GM21360 (cell line): ENCODE measurements at regions not wholly inside any gene's neighbourhood (a gene's known extent, or its start where the extent isn't known, plus 50 kb on each side); places are given as distances from the start of the nearest gene placed in this dataset.

Source experiments
- ATAC-seq: cut with Tn5 transposase; IDR thresholded peaks from one replicate; pipeline ENCODE4 v1.9.1; 2021; ENCODE audit warnings: mild to moderate bottlenecking, moderate library complexity; ENCODE audit not compliant: unreplicated experiment

DNA sequence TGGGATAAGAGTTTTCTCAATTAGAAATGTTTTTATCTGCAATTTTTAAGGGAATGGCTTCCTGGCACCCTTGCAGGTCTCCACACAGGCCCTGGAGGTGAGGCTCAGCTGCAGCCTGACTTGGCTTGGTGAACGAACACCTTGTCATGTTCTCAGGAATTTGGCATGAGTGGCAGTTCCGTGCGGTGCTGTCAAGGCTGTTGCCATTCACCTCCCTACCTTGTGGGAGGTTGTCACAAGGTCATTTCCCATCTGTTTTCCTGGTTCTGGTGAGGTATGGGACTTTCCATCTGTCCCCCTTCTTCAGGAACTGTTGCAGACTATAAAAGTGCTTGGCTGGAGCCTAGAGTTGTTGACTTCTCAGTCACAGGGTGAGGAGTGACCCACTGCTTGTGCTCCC is 82.9 kb downstream of the ELOVL4 start:
- no peak for ATAC-seq

GRCh38 chr6:79864001-79864400 is 83.4 kb downstream of the ELOVL4 start:
- ATAC-seq: no peak

DNA sequence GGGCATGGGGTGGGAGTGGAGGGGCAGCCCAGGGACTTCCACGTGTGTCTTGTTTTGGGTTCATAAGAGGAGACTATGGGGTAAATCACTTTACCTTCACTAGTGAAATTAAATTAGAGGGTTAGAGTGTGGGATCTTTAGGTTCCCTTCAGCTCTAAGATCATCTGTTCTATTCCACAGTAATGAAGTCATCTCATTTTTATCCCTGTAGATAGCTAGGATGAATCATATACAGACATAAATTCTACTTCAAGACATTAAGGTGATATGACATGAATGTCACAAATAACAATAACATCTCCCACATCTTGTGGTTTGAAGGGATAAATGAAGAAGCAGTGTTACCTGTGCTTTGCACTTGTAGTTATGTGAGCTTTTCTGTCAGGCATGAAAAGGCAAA is 83.8 kb downstream of the ELOVL4 start:
- ATAC-seq: no peak

DNA sequence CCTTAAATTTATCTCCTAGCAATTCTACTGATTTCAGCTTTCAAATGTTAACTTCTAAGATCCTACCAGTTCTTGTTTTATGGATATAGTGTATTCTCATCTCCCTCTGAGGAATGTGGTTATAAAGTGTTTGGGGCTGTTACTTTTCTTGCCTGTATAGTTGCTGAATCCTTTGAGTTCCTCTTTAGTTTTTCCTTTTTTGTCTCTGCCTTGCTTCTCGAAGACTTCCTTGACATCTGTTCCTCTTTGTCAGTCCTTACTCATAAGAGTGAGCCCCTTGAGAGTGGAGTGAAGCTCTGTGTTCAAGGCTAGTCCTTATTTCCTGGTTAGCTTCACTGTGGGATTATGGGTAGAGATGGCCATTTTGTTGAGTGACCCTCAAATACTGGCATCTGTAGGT is 84.6 kb downstream of the ELOVL4 start:
- ATAC-seq: no peak

DNA sequence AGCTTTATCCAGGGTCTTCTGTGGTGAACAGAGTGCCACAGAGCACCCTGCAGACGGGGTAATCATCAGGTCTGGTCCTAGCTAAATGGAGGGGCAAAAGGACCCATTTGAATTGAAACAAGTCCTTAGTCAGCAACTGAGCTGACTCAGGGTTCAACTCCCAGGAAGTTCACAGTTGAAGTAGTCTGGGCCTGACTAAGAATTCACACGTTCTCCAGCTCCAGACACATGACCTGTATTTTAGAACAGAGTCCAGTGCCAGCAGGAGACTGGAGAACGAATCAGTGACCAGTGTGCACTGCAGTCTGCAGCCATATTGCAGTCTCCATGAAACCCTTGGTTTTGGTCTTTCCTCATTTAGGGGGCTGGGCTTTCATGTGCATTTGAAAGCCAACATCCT is 85.2 kb downstream of the ELOVL4 start:
- no peak for ATAC-seq

DNA sequence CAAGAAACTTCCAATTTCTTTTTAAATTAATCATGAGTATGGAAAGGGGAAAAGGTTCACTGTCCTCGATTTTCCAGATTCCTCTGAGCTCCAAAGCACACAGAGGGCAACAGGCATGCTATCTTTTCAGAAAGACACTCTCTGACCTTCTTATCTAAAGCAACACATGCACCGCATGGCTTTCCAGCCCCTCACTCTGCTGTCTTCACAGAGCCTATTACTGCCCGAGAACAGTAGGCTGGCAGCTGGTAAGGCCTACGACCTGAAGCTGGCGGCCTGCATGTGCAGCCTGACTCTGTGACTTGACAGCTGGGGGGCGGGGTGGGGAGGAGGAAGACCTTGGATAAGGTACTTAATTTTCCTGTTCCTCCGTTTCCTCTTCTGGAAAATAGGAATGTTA is 86.3 kb downstream of the ELOVL4 start:
- no peak for ATAC-seq

GRCh38 chr6:79847426-79847825 is 99.9 kb downstream of the ELOVL4 start:
- no peak for ATAC-seq

- ATAC-seq: peak; percentile 40
Observed at GRCh38 chr6:79842376-79843040, 104.8 kb downstream of the ELOVL4 start.

GRCh38 chr6:79841577-79842375 is 105.6 kb downstream of the ELOVL4 start:
- peak; percentile 45 for ATAC-seq

- no peak for ATAC-seq
Observed at GRCh38 chr6:79838851-79839250, 108.5 kb downstream of the ELOVL4 start.

GRCh38 chr6:79833964-79834284 is 113.4 kb downstream of the ELOVL4 start:
- no peak for ATAC-seq

- ATAC-seq: no peak
Observed at GRCh38 chr6:79833264-79833963, 113.9 kb downstream of the ELOVL4 start.

DNA sequence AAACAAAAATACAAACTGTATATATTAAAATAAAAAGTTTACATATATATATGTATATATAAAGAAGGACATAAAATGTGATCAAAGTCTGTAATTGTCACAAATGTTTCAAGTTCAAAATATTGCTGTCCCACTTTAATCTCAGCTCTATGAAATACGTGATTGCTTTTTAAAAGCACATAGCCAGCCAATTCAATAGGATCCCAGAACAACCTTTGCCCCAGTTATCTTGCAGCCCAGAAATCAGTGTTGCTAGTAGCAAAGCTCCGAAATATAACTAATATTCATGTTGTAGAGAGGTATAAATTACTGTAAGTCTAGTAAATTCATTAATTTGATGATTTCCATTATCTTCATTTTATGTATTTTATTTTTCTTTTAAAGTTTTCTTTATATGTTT is 114.6 kb downstream of the ELOVL4 start:
- ATAC-seq: no peak

- ATAC-seq: no peak
Observed at GRCh38 chr6:79824202-79824601, 123.2 kb downstream of the ELOVL4 start.

GRCh38 chr6:79821859-79822258 is 125.5 kb downstream of the ELOVL4 start:
- no peak for ATAC-seq

GRCh38 chr6:79818471-79818870 is 128.9 kb downstream of the ELOVL4 start:
- ATAC-seq: no peak

DNA sequence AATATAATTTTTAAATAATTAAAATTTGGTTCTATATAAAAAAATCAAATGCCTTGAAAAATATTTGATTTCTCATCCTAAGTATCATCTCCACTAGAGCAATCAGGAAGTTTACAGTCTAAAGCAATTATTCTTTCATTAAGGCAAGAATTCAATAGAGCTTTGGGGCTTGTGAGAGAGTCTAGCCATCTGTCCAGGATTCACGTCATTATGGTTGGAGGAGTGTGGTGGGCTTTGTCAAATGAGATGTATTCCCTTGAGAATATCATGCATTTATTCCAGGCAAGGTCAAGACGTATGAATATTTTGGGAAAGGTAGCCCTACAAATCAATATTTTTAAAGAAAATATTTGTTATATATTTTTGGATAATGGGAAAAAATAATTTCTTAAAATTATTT is 132.4 kb downstream of the ELOVL4 start:
- no peak for ATAC-seq

- ATAC-seq: peak; percentile 93
Observed at GRCh38 chr6:79813854-79814709, 133.3 kb downstream of the ELOVL4 start.

- no peak for ATAC-seq
Observed at GRCh38 chr6:79813143-79813850, 134.1 kb downstream of the ELOVL4 start.

DNA sequence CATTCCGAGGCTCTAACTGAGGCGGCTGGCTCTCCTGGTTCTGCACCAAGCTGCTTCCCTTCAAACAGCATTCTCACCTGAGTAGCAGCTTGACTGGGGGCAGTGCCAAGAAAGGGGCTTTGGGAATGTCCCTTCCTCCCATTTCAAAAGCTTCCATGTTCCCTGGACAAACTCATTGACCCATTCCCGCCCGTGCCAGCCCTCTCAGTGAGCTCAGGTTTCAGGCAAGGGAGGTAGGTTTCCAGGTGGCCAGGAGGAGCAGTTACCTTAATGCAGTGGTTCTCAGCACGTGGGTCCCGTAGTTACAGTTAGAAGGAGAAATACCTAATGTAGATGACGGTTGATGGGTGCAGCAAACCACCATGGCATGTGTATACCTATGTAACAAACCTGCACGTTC is 135.2 kb downstream of the ELOVL4 start:
- ATAC-seq: no peak

- ATAC-seq: no peak
Observed at GRCh38 chr6:79810871-79811270, 136.5 kb downstream of the ELOVL4 start.
